ENCODE measurements at regions not wholly inside any gene's neighbourhood (a gene's known extent, or its start where the extent isn't known, plus 50 kb on each side); places are given as distances from the start of the nearest gene placed in this dataset.
"Not testable (repeated sequence)": the region's sequence is repeated elsewhere in the genome, so short reads cannot be mapped to it uniquely, and the experiment has no call there.

DNA sequence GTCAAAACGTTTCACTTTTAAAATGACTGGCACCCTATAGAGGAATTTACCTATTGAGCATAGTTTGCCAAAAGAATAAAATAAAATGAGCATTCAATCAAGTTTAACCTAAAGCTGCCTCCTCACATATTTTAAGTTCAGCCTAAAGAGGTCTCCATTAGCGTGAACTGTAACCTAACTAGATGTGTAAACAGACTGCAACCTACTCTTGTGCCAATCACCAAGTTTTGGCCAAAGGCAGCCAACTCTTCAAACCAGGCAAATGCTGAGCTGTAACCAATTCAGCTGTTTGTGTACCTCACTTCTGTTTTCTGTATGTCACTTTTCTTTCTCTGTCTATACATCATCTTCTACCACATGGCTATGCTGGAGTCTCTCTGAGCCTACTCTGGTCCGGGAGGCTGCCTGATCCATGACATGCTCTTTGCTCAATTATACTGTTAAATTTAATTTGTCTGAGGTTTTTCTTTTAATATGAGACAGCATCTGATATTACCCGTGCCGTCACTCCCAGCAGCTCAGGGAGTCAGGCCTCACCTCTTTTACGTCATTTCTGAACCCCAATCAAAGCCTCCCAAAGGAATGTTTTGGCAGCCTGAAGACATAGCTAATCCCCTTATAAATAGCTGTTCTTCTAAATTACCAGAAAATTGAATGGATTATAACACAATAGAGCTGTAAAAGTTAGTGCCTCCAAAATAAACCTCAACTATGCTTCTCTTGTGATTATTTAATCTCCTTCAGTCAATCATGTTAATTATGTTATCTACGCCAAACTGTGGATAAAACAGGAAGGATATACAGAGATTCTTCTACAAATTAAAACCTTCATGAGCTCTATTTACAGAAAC, 81.0 kb upstream of the NR5A2 start:
- DNase-seq (no peak), ATAC-seq (ENCODE audit: insufficient read depth, low FRiP score) (no peak)
- WGBS, 2 donors: 85 to 89% methylated on average over 7 of the region's 7 CpGs
- Histone ChIP-seq H3K27ac (ENCODE audit: low read depth in 1 of 2, low read length in 1 of 2) (no peak overlapping the region), H3K9ac (ENCODE audit: insufficient read depth in 1 of 2, low read length in 2 of 2) (no peak overlapping the region), H3K4me1 (ENCODE audit: control insufficient read depth in 5 of 5, insufficient read depth in 5 of 5, low read length in 5 of 5) (no peaks in the 10 kb centered on the region), H3K9me3 (ENCODE audit: control insufficient read depth in 4 of 4, insufficient read depth in 3 of 4, low read length in 3 of 4) (no peaks in the 10 kb centered on the region), H3K27me3 (ENCODE audit: control insufficient read depth in 3 of 3, insufficient read depth in 3 of 3, low read length in 2 of 3) (no peaks in the 10 kb centered on the region), H3K36me3 (ENCODE audit: control insufficient read depth in 4 of 4, insufficient read depth in 4 of 4, low read length in 4 of 4) (no peaks in the 10 kb centered on the region), H3K4me3 (no peak overlapping the region)
- no peak for TF ChIP-seq CTCF (IDR thresholded peaks at IDR 0.05; ENCODE audit: control extremely low read depth, extremely low read depth)

DNA sequence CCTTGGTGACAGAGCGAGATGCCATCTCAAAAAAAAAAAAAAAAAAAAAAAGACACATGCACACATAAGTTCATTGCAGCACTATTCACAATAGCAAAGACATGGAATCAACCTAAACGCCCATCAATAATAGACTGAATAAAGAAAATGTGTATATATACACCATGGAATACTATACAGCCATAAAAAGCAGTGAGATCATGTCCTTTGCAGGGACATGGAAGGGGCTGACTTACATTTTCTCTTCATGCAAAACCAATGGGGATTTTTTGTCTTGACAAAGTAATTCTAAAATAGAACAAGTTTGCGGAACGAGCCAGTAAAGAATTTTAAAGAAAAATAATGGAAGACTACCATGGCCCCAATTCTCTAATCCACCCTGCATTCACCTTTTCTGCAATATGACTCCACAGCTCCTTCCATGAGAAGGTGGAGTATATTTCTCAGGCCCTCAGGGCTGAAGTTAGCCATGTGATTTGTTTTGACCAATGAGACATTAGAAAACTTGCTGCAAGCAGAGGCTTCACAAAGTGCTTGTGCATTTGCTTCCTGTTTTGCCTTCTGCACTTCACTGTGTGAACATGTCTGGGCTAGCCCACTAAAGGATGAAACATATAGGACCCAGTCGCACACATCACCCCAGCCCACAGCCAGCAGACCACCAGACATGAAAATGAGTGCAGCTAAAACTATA, 78.8 kb upstream of the NR5A2 start:
- Histone ChIP-seq H3K4me3 (no peak overlapping the region), H3K36me3 (ENCODE audit: control insufficient read depth in 4 of 4, insufficient read depth in 4 of 4, low read length in 4 of 4) (no peaks in the 10 kb centered on the region)
- no peak for ATAC-seq (ENCODE audit: insufficient read depth, low FRiP score)

GRCh38 chr1:199951005-199951404, 76.5 kb upstream of the NR5A2 start:
- H3K36me3 ChIP-seq (ENCODE audit: control insufficient read depth in 4 of 4, insufficient read depth in 4 of 4, low read length in 4 of 4); H3K27me3 ChIP-seq (ENCODE audit: control insufficient read depth in 3 of 3, insufficient read depth in 3 of 3, low read length in 2 of 3); DNase-seq; H3K4me1 ChIP-seq (ENCODE audit: control insufficient read depth in 5 of 5, insufficient read depth in 5 of 5, low read length in 5 of 5); H3K27ac ChIP-seq (ENCODE audit: low read depth in 1 of 2, low read length in 1 of 2); H3K9ac ChIP-seq (ENCODE audit: insufficient read depth in 1 of 2, low read length in 2 of 2); ATAC-seq (ENCODE audit: insufficient read depth, low FRiP score); H3K9me3 ChIP-seq (ENCODE audit: control insufficient read depth in 4 of 4, insufficient read depth in 3 of 4, low read length in 3 of 4); H3K4me3 ChIP-seq: not testable (repeated sequence)
- 77 to 95% methylated on average over 6 of the region's 6 CpGs for WGBS, 2 donors

More for the DNA sequence above, 78.8 kb upstream of the NR5A2 start:
- 96% methylated on average over 5 of the region's 5 CpGs for WGBS, 2 donors
- DNase-seq: no peak
- H3K9ac ChIP-seq (ENCODE audit: insufficient read depth in 1 of 2, low read length in 2 of 2): no peak overlapping the region
- H3K9me3 ChIP-seq (ENCODE audit: control insufficient read depth in 4 of 4, insufficient read depth in 3 of 4, low read length in 3 of 4): no peaks in the 10 kb centered on the region
- no peak overlapping the region for H3K27ac ChIP-seq (ENCODE audit: low read depth in 1 of 2, low read length in 1 of 2)
- no peaks in the 10 kb centered on the region for H3K4me1 ChIP-seq (ENCODE audit: control insufficient read depth in 5 of 5, insufficient read depth in 5 of 5, low read length in 5 of 5)
- H3K27me3 ChIP-seq (ENCODE audit: control insufficient read depth in 3 of 3, insufficient read depth in 3 of 3, low read length in 2 of 3): no peaks in the 10 kb centered on the region
- no peak for TF ChIP-seq CTCF (IDR thresholded peaks at IDR 0.05; ENCODE audit: control extremely low read depth, extremely low read depth)

GRCh38 chr1:199953651-199954050, 73.9 kb upstream of the NR5A2 start:
- DNase-seq (peak in 1 of 3 donors; percentile 29), ATAC-seq (ENCODE audit: insufficient read depth, low FRiP score) (no peak)
- no peak for TF ChIP-seq CTCF (IDR thresholded peaks at IDR 0.05; ENCODE audit: control extremely low read depth, extremely low read depth)
- no peaks in the 10 kb centered on the region for H3K27me3 ChIP-seq (ENCODE audit: control insufficient read depth in 3 of 3, insufficient read depth in 3 of 3, low read length in 2 of 3)
- H3K4me1 ChIP-seq (ENCODE audit: control insufficient read depth in 5 of 5, insufficient read depth in 5 of 5, low read length in 5 of 5): no peaks in the 10 kb centered on the region
- no peak overlapping the region for H3K4me3 ChIP-seq
- no peak overlapping the region for H3K9ac ChIP-seq (ENCODE audit: insufficient read depth in 1 of 2, low read length in 2 of 2)
- H3K36me3 ChIP-seq (ENCODE audit: control insufficient read depth in 4 of 4, insufficient read depth in 4 of 4, low read length in 4 of 4): no peaks in the 10 kb centered on the region
- WGBS, 2 donors: 87 to 90% methylated on average over 4 of the region's 4 CpGs
- no peak overlapping the region for H3K27ac ChIP-seq (ENCODE audit: low read depth in 1 of 2, low read length in 1 of 2)
- H3K9me3 ChIP-seq (ENCODE audit: control insufficient read depth in 4 of 4, insufficient read depth in 3 of 4, low read length in 3 of 4): peaks cover 0 to 3% (median 0%) of the 10 kb centered on the region in 4 donors

All from lung (tissue), 11 donors.